SU-DHL-6 (cell line): ENCODE measurements at regions not wholly inside any gene's neighbourhood (a gene's known extent, or its start where the extent isn't known, plus 50 kb on each side); places are given as distances from the start of the nearest gene placed in this dataset.

Experiments used
- H2AFZ ChIP-seq: fragments of 200-600 bp; sonication (generic); 2 replicates; pipeline ENCODE4 v1.6.1; 2014; ENCODE audit warnings: low read depth, mild to moderate bottlenecking, moderate library complexity, mixed read lengths, antibody characterized with exemption, low read length; ENCODE audit not compliant: severe bottlenecking
- H3F3A ChIP-seq: fragments of 200-600 bp; shearing (Covaris generic); 2 replicates; pipeline ENCODE4 v1.6.0; 2016; ENCODE audit warnings: antibody characterized with exemption, mild to moderate bottlenecking; ENCODE audit not compliant: insufficient read depth
- H3K27ac ChIP-seq: fragments of 200-600 bp; sonication (generic); 2 replicates; pipeline ENCODE4 v1.5.1; 2016; ENCODE audit warnings: low read depth, mild to moderate bottlenecking, low read length, moderate library complexity, mixed read lengths
- H3K27me3 ChIP-seq: fragments of 200-600 bp; sonication (generic), shearing (Covaris generic); 2 replicates; pipeline ENCODE4 v1.6.0; 2014; ENCODE audit warnings: mild to moderate bottlenecking, low read length
- H3K36me3 ChIP-seq: fragments of 200-600 bp; sonication (generic); 2 replicates; pipeline ENCODE4 v1.6.1; 2014; ENCODE audit warnings: mild to moderate bottlenecking, low read length, mixed read lengths
- H3K4me2 ChIP-seq: fragments of 300-600, 200-600 bp; shearing (Covaris generic), sonication (generic); 2 replicates; pipeline ENCODE4 v1.6.0; 2014; ENCODE audit warnings: low read length, low read depth, mild to moderate bottlenecking; ENCODE audit not compliant: poor library complexity, severe bottlenecking
- H3K4me3 ChIP-seq: fragments of 200-600 bp; sonication (generic); 2 replicates; pipeline ENCODE4 v1.5.1; 2014; ENCODE audit warnings: antibody characterized with exemption, low read length, mild to moderate bottlenecking, mixed read lengths; ENCODE audit not compliant: insufficient read depth, poor library complexity, severe bottlenecking
- H3K79me2 ChIP-seq: fragments of 200-600 bp; sonication (generic); 2 replicates; pipeline ENCODE4 v1.6.1; 2014; ENCODE audit warnings: mild to moderate bottlenecking, low read length, moderate library complexity; ENCODE audit not compliant: insufficient read depth
- H3K9ac ChIP-seq: fragments of 200-600 bp; sonication (generic); 2 replicates; pipeline ENCODE4 v1.7.0; 2014; ENCODE audit warnings: mild to moderate bottlenecking, low read length
- H3K9me2 ChIP-seq: fragments of 200-600 bp; sonication (generic); replicated peaks from 2 replicates; pipeline ENCODE4 v1.6.1; 2014; ENCODE audit warnings: low read length; ENCODE audit not compliant: insufficient read depth
- H3K9me3 ChIP-seq: fragments of 200-600 bp; sonication (generic); 2 replicates; pipeline ENCODE4 v1.6.1; 2014; ENCODE audit warnings: low read length, mixed read lengths; ENCODE audit not compliant: insufficient read depth
- H4K20me1 ChIP-seq: fragments of 200-600 bp; sonication (generic); 2 replicates; pipeline ENCODE4 v1.6.1; 2014; ENCODE audit warnings: low read depth, mild to moderate bottlenecking, antibody characterized with exemption, low read length, moderate library complexity, mixed read lengths
- CTCF ChIP-seq: fragments of 200-600 bp; sonication (generic); IDR thresholded peaks from one replicate; pipeline ENCODE4 v1.5.1; 2017; ENCODE audit warnings: antibody characterized with exemption, mild to moderate bottlenecking, low read length, moderate library complexity; ENCODE audit not compliant: insufficient read depth, poor library complexity, severe bottlenecking
- EZH2phosphoT487 ChIP-seq: fragments of 200-600 bp; sonication (generic), shearing (Covaris generic); conservative IDR thresholded peaks from 2 replicates; pipeline ENCODE4 v1.6.1; 2018; ENCODE audit warnings: mild to moderate bottlenecking, antibody characterized with exemption, low read length, moderate library complexity, mixed read lengths

GRCh38 chr3:67113802-67114407, 115.8 kb downstream of the KBTBD8 start:
- no peak overlapping the region for H3K4me2 ChIP-seq
- no peak overlapping the region for H3K9ac ChIP-seq
- H3K27ac ChIP-seq: no peak overlapping the region

GRCh38 chr3:67118122-67118521, 120.0 kb downstream of the KBTBD8 start:
- Histone ChIP-seq H3K9me3 (no peaks in the 10 kb centered on the region), H3K4me3 (no peak overlapping the region), H3F3A (no peaks in the 10 kb centered on the region), H3K9ac (no peak overlapping the region), H3K4me2 (no peak overlapping the region), H3K27ac (no peak overlapping the region), H4K20me1 (no peaks in the 10 kb centered on the region), H3K79me2 (no peaks in the 10 kb centered on the region), H3K36me3 (no peaks in the 10 kb centered on the region), H3K9me2 (no peaks in the 10 kb centered on the region), H2AFZ (no peak overlapping the region), H3K27me3 (no peaks in the 10 kb centered on the region)
- no peak for TF ChIP-seq CTCF
- TF ChIP-seq EZH2phosphoT487: no peak

More at GRCh38 chr3:67113802-67114407, 115.8 kb downstream of the KBTBD8 start:
- no peaks in the 10 kb centered on the region for H3K27me3 ChIP-seq
- no peaks in the 10 kb centered on the region for H3K9me3 ChIP-seq
- no peaks in the 10 kb centered on the region for H3F3A ChIP-seq
- no peaks in the 10 kb centered on the region for H3K9me2 ChIP-seq
- H3K36me3 ChIP-seq: no peaks in the 10 kb centered on the region
- H2AFZ ChIP-seq: no peak overlapping the region
- H4K20me1 ChIP-seq: no peaks in the 10 kb centered on the region
- H3K4me3 ChIP-seq: no peak overlapping the region
- TF ChIP-seq CTCF (peak; percentile 89), EZH2phosphoT487 (no peak)
- no peaks in the 10 kb centered on the region for H3K79me2 ChIP-seq

- Histone ChIP-seq H3K4me2 (no peak overlapping the region), H2AFZ (no peak overlapping the region), H3K9ac (no peak overlapping the region), H3K9me3 (no peaks in the 10 kb centered on the region), H3F3A (no peaks in the 10 kb centered on the region), H3K27ac (no peak overlapping the region), H3K4me3 (no peak overlapping the region), H3K27me3 (no peaks in the 10 kb centered on the region), H3K9me2 (no peaks in the 10 kb centered on the region), H3K79me2 (no peaks in the 10 kb centered on the region), H4K20me1 (no peaks in the 10 kb centered on the region), H3K36me3 (no peaks in the 10 kb centered on the region)
- no peak for TF ChIP-seq CTCF
- no peak for TF ChIP-seq EZH2phosphoT487
Observed at GRCh38 chr3:67118635-67119034, 120.5 kb downstream of the KBTBD8 start.
